DND-41 (cell line): ENCODE measurements at regions not wholly inside any gene's neighbourhood (a gene's known extent, or its start where the extent isn't known, plus 50 kb on each side); places are given as distances from the start of the nearest gene placed in this dataset.

Experiments used
- ATAC-seq: fragments of 200-7000 bp; cut with Tn5 transposase; 3 replicates; pipeline ENCODE4 v1.9.1; 2021; ENCODE audit warnings: low read depth; ENCODE audit not compliant: insufficient read depth
- DNase-seq: peaks from one replicate; pipeline ENCODE4 v3.0.0-alpha.2; 2020
- H2AFZ ChIP-seq: 2 replicates; pipeline ENCODE4 v1.6.0; 2012; ENCODE audit warnings: low read depth, low read length
- H3K27ac ChIP-seq: 2 replicates; pipeline ENCODE4 v1.5.1; 2012; ENCODE audit warnings: low read length, inconsistent platforms
- H3K27me3 ChIP-seq: fragments of 200-600 bp; sonication (generic); 2 replicates; pipeline ENCODE4 v1.6.0; 2012; ENCODE audit warnings: low read length, mild to moderate bottlenecking, inconsistent platforms; ENCODE audit not compliant: insufficient read depth, poor library complexity
- H3K36me3 ChIP-seq: 2 replicates; pipeline ENCODE4 v1.5.1; 2012; ENCODE audit warnings: low read length, inconsistent platforms; ENCODE audit not compliant: insufficient read depth
- H3K4me1 ChIP-seq: 2 replicates; pipeline ENCODE4 v1.5.1; 2012; ENCODE audit warnings: mild to moderate bottlenecking, low read length; ENCODE audit not compliant: insufficient read depth
- H3K4me2 ChIP-seq: 2 replicates; pipeline ENCODE4 v1.6.0; 2012; ENCODE audit warnings: mild to moderate bottlenecking, moderate library complexity, low read length, inconsistent platforms; ENCODE audit not compliant: insufficient read depth
- H3K4me3 ChIP-seq, 2 experiments: fragments of 200-600 bp in 1 of 2; shearing (Covaris generic) in 1 of 2; 2 replicates each; pipeline ENCODE4 v1.5.1; 2012 to 2016; ENCODE audit warnings: inconsistent platforms in 2 of 2, low read length in 2 of 2, mild to moderate bottlenecking in 2 of 2, low read depth in 1 of 2, moderate library complexity in 1 of 2
- H3K79me2 ChIP-seq: 2 replicates; pipeline ENCODE4 v1.6.0; 2012; ENCODE audit warnings: low read length, inconsistent platforms; ENCODE audit not compliant: insufficient read depth
- H3K9ac ChIP-seq: 2 replicates; pipeline ENCODE4 v1.6.0; 2012; ENCODE audit warnings: low read depth, mild to moderate bottlenecking, inconsistent platforms, low read length, moderate library complexity
- H3K9me3 ChIP-seq: 2 replicates; pipeline ENCODE4 v1.5.1; 2012; ENCODE audit warnings: low read length, moderate library complexity, mild to moderate bottlenecking, inconsistent platforms; ENCODE audit not compliant: insufficient read depth, severe bottlenecking
- H4K20me1 ChIP-seq: 2 replicates; pipeline ENCODE4 v1.6.0; 2012; ENCODE audit warnings: low read length; ENCODE audit not compliant: insufficient read depth
- CTCF ChIP-seq: IDR thresholded peaks from 2 replicates; pipeline ENCODE4 v1.5.1; 2012; ENCODE audit warnings: borderline replicate concordance, low read length, moderate library complexity, mild to moderate bottlenecking; ENCODE audit not compliant: poor library complexity, severe bottlenecking; ENCODE audit errors: extremely low read depth
- EZH2 ChIP-seq: IDR thresholded peaks from 3 replicates; pipeline ENCODE4 v1.6.1; 2012; ENCODE audit warnings: borderline replicate concordance, low read depth, mild to moderate bottlenecking, moderate library complexity, low read length, inconsistent platforms; ENCODE audit not compliant: severe bottlenecking

GRCh38 chr4:18511727-18512126 is 490.2 kb upstream of the LCORL start:
- no peak overlapping the region for H3K4me3 ChIP-seq
- ATAC-seq: no peak
- no peaks in the 10 kb centered on the region for H3K4me1 ChIP-seq
- H3K9me3 ChIP-seq: no peaks in the 10 kb centered on the region
- H3K4me2 ChIP-seq: no peak overlapping the region
- no peaks in the 10 kb centered on the region for H4K20me1 ChIP-seq
- H3K27ac ChIP-seq: no peak overlapping the region
- H3K36me3 ChIP-seq: no peaks in the 10 kb centered on the region
- no peaks in the 10 kb centered on the region for H3K27me3 ChIP-seq
- TF ChIP-seq CTCF (no peak), EZH2 (no peak)
- H3K9ac ChIP-seq: no peak overlapping the region
- H2AFZ ChIP-seq: no peak overlapping the region
- H3K79me2 ChIP-seq: no peaks in the 10 kb centered on the region
- no peak for DNase-seq

DNA sequence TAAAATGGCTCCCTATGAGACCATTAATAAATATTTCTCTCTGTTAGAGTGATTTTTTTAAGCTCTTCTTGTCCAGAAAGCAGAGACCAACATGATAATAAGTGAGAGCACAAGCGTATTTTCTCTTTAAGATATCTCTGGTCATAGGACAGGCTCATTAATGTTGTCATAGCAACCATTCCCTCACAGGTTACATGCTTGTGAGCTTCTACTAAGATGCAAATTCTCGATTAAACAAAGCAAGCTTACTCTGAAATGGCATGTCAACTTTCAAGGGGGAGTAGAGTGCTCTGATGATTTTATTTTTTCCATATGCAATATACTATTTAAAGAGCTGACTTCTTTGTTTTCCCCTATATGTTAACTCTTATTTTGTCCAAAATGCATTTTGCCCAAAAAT is 487.2 kb upstream of the LCORL start:
- Histone ChIP-seq H3K27ac (no peak overlapping the region), H3K4me1 (no peaks in the 10 kb centered on the region), H3K4me2 (no peak overlapping the region), H3K4me3 (no peak overlapping the region), H3K79me2 (no peaks in the 10 kb centered on the region), H3K36me3 (no peaks in the 10 kb centered on the region), H3K9me3 (no peaks in the 10 kb centered on the region), H2AFZ (no peak overlapping the region), H3K9ac (no peak overlapping the region), H4K20me1 (no peaks in the 10 kb centered on the region), H3K27me3 (no peaks in the 10 kb centered on the region)
- TF ChIP-seq CTCF: no peak
- no peak for TF ChIP-seq EZH2
- DNase-seq (no peak), ATAC-seq (no peak)

DNA sequence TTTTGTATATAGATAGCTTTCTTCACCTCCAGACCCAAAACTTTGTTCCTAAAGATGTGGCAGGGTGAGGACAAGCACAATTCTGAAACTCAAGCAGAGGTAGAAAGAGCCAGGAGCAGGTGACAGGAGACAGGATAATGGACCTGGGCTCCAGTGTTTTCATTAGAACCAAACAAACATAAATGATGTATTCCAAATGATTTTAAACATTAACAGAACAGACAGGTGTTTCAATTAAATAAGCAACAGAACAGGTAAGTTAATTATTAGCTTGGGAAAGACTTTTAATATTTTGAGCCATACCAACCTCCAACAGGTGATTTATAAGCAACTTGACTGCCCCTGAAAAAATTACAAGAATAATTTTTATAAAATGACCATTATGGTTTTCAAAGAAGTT is 459.4 kb upstream of the LCORL start:
- Histone ChIP-seq H3K9ac (no peak overlapping the region), H3K4me3 (no peak overlapping the region), H2AFZ (no peak overlapping the region), H3K36me3 (no peaks in the 10 kb centered on the region), H3K27me3 (no peaks in the 10 kb centered on the region), H3K27ac (no peak overlapping the region), H3K4me2 (no peak overlapping the region), H3K4me1 (no peaks in the 10 kb centered on the region), H3K79me2 (no peaks in the 10 kb centered on the region), H4K20me1 (no peaks in the 10 kb centered on the region), H3K9me3 (peaks cover 2% of the 10 kb centered on the region)
- ATAC-seq (no peak), DNase-seq (no peak)
- TF ChIP-seq EZH2 (no peak), CTCF (no peak)

DNA sequence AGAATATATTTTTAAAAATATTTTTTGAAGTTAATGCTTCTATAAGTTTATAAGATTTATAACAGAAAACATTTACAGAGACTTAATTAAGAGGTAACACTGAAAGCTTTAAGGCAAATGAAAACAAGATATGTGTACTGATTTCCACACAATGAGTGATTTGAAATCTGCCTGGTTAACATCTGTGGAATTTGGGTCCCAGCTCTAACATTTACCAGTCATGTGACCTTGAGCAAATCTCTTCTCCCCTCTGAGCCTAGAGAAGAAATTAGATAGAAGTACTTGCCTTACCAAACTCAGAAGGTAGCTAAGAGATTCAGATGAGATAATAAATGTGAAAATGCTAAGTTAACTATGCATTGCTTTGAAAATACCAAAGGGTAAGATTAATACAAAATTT is 458.8 kb upstream of the LCORL start:
- H2AFZ ChIP-seq: no peak overlapping the region
- no peaks in the 10 kb centered on the region for H3K27me3 ChIP-seq
- H3K79me2 ChIP-seq: no peaks in the 10 kb centered on the region
- no peak overlapping the region for H3K27ac ChIP-seq
- no peak overlapping the region for H3K4me2 ChIP-seq
- H3K4me1 ChIP-seq: no peaks in the 10 kb centered on the region
- no peaks in the 10 kb centered on the region for H3K36me3 ChIP-seq
- H3K9ac ChIP-seq: no peak overlapping the region
- peaks cover 2% of the 10 kb centered on the region for H3K9me3 ChIP-seq
- no peak overlapping the region for H3K4me3 ChIP-seq
- ATAC-seq (no peak), DNase-seq (no peak)
- TF ChIP-seq EZH2 (no peak), CTCF (no peak)
- no peaks in the 10 kb centered on the region for H4K20me1 ChIP-seq
